Activated CD4-positive, CD25-positive, alpha-beta regulatory T cell (primary cell): ENCODE measurements at regions not wholly inside any gene's neighbourhood (a gene's known extent, or its start where the extent isn't known, plus 50 kb on each side); places are given as distances from the start of the nearest gene placed in this dataset.

ENCODE experiments used
- DNase-seq, 4 experiments: peaks; one replicate each; lab custom pipeline; 2025; lab: John Stamatoyannopoulos, UW

- DNase-seq: no peak
Observed at GRCh38 chr19:31402529-31403316, 53.5 kb upstream of the TSHZ3 start.

- no peak for DNase-seq
Observed at GRCh38 chr19:31406106-31406505, 56.9 kb upstream of the TSHZ3 start.

GRCh38 chr19:31408460-31409124 lies 59.4 kb upstream of the TSHZ3 start:
- no peak for DNase-seq

- no peak for DNase-seq
Observed at GRCh38 chr19:31413353-31413752, 64.1 kb upstream of the TSHZ3 start.

- DNase-seq: no peak
Observed at GRCh38 chr19:31415322-31415721, 66.1 kb upstream of the TSHZ3 start.

- no peak for DNase-seq
Observed at GRCh38 chr19:31416548-31416947, 67.3 kb upstream of the TSHZ3 start.

- DNase-seq: no peak
Observed at GRCh38 chr19:31418055-31418454, 68.8 kb upstream of the TSHZ3 start.

- DNase-seq: no peak
Observed at GRCh38 chr19:31418692-31419430, 69.6 kb upstream of the TSHZ3 start.

- no peak for DNase-seq
Observed at GRCh38 chr19:31419871-31420445, 70.7 kb upstream of the TSHZ3 start.

- no peak for DNase-seq
Observed at GRCh38 chr19:31421082-31421481, 71.8 kb upstream of the TSHZ3 start.

- no peak for DNase-seq
Observed at GRCh38 chr19:31421856-31422255, 72.6 kb upstream of the TSHZ3 start.

GRCh38 chr19:31423896-31424295 lies 74.7 kb upstream of the TSHZ3 start:
- DNase-seq: no peak

GRCh38 chr19:31424861-31425620 lies 75.8 kb upstream of the TSHZ3 start:
- DNase-seq: no peak

GRCh38 chr19:31427857-31428256 lies 78.6 kb upstream of the TSHZ3 start:
- DNase-seq: no peak

- DNase-seq: no peak
Observed at GRCh38 chr19:31430381-31430780, 81.1 kb upstream of the TSHZ3 start.

GRCh38 chr19:31432201-31432810 lies 83.1 kb upstream of the TSHZ3 start:
- DNase-seq: no peak

- DNase-seq: no peak
Observed at GRCh38 chr19:31436121-31436776, 87.0 kb upstream of the TSHZ3 start.

- DNase-seq: no peak
Observed at GRCh38 chr19:31438401-31439269, 89.4 kb upstream of the TSHZ3 start.

- no peak for DNase-seq
Observed at GRCh38 chr19:31439270-31439573, 90.0 kb upstream of the TSHZ3 start.

- no peak for DNase-seq
Observed at GRCh38 chr19:31444931-31445330, 95.7 kb upstream of the TSHZ3 start.
